K562 (cell line): ENCODE measurements at regions not wholly inside any gene's neighbourhood (a gene's known extent, or its start where the extent isn't known, plus 50 kb on each side); places are given as distances from the start of the nearest gene placed in this dataset.

Source experiments
- ATAC-seq: fragments of 200-7000 bp; cut with Tn5 transposase; 3 replicates; pipeline ENCODE4 v1.9.1; 2020; ENCODE audit warnings: moderate library complexity
- BruUV-seq: library from RNA; stranded (reverse); fragments of 400-500 nt; replicated peaks from 2 replicates; lab custom pipeline; 2021; lab: Mats Ljungman, UMichigan
- CTCF ChIA-PET: fragments of 300-600 bp; formaldehyde crosslinking; extraction: SDS; loops from one replicate; lab custom pipeline; 2021; ENCODE audit warnings: low intra/inter-chr PET ratio; lab: Yijun Ruan, JAX
- POLR2A ChIA-PET: fragments of 300-600, 350-650 bp; sonication (Branson Sonifier 250); formaldehyde crosslinking; extraction: SDS; loops from one replicate; lab custom pipeline; 2021; ENCODE audit warnings: antibody characterized with exemption, inconsistent platforms; lab: Yijun Ruan, JAX
- DNase-seq, 4 experiments: peaks; one replicate each; pipeline versions ENCODE4 v3.0.0 to v3.0.0-alpha.2; 2011 to 2018; ENCODE audit warnings: low spot score in 3 of 4, mixed read lengths in 3 of 4; ENCODE audit errors: extremely low read depth in 1 of 4
- FAIRE-seq: peaks from 2 replicates; lab custom pipeline; 2011; peaks lifted over from hg19 to GRCh38; lab: Jason Lieb, UNC
- H2AFZ ChIP-seq: 2 replicates; pipeline ENCODE4 v1.6.0; 2011; ENCODE audit warnings: low read depth, low read length, control low read depth, inconsistent platforms
- H3K27ac ChIP-seq: fragments of 200-600 bp; 3 replicates; pipeline ENCODE4 v1.8.0; 2011; ENCODE audit warnings: low read depth, mild to moderate bottlenecking, control low read depth, inconsistent platforms, low read length, moderate library complexity, mixed read lengths; ENCODE audit errors: extremely low read depth
- H3K27me3 ChIP-seq, 2 experiments: fragments of 300-600 bp in 1 of 2; 2 replicates in 1 of 2; 3 replicates in 1 of 2; pipeline versions ENCODE4 v1.6.0 to v1.8.0; 2011; ENCODE audit warnings: inconsistent platforms in 2 of 2, low read length in 2 of 2, mild to moderate bottlenecking in 1 of 2, mixed read lengths in 1 of 2, moderate library complexity in 1 of 2; ENCODE audit not compliant: control insufficient read depth in 2 of 2, insufficient read depth in 2 of 2
- H3K36me3 ChIP-seq: fragments of 300-600 bp; 3 replicates; pipeline ENCODE4 v1.8.0; 2011; ENCODE audit warnings: mild to moderate bottlenecking, low read length, inconsistent platforms; ENCODE audit not compliant: control insufficient read depth, insufficient read depth
- H3K4me1 ChIP-seq, 2 experiments: fragments of 200-600 bp in 1 of 2; replicated peaks in 1 of 2; 2 replicates in 1 of 2; 3 replicates in 1 of 2; pipeline versions ENCODE4 v1.5.1 to v1.8.0; 2011; ENCODE audit warnings: inconsistent platforms in 2 of 2, low read length in 2 of 2, mild to moderate bottlenecking in 1 of 2, mixed read lengths in 1 of 2, moderate library complexity in 1 of 2; ENCODE audit not compliant: control insufficient read depth in 2 of 2, insufficient read depth in 2 of 2
- H3K4me2 ChIP-seq: 2 replicates; pipeline ENCODE4 v1.6.1; 2011; ENCODE audit warnings: low read length, control low read depth, inconsistent platforms, mixed read lengths; ENCODE audit not compliant: insufficient read depth
- H3K4me3 ChIP-seq: fragments of 200-600 bp; sonication (generic), shearing (Covaris generic); 2 replicates; pipeline ENCODE4 v1.5.1; 2016; ENCODE audit warnings: control low read depth, inconsistent platforms
- H3K79me2 ChIP-seq: fragments of 200-600 bp; 3 replicates; pipeline ENCODE4 v1.8.0; 2011; ENCODE audit warnings: low read length, inconsistent platforms; ENCODE audit not compliant: control insufficient read depth, insufficient read depth
- H3K9ac ChIP-seq, 2 experiments: 2 replicates each; pipeline versions ENCODE4 v1.6.0 to v1.6.1; 2011; ENCODE audit warnings: low read depth in 2 of 2, low read length in 2 of 2, control low read depth in 1 of 2, inconsistent platforms in 1 of 2, mild to moderate bottlenecking in 1 of 2, mixed read lengths in 1 of 2; ENCODE audit not compliant: insufficient read depth in 1 of 2
- H3K9me1 ChIP-seq: one replicate; pipeline ENCODE4 v1.6.0; 2011; ENCODE audit warnings: inconsistent platforms, mild to moderate bottlenecking, low read length, moderate library complexity; ENCODE audit not compliant: control insufficient read depth, insufficient read depth
- H3K9me3 ChIP-seq: replicated peaks from 2 replicates; pipeline ENCODE4 v1.5.1; 2011; ENCODE audit warnings: low read depth, low read length, inconsistent platforms; ENCODE audit not compliant: control insufficient read depth, insufficient read depth
- H4K20me1 ChIP-seq: replicated peaks from 2 replicates; pipeline ENCODE4 v1.6.1; 2011; ENCODE audit warnings: low read length, inconsistent platforms, mixed read lengths; ENCODE audit not compliant: control insufficient read depth, insufficient read depth
- GABPB1 ChIP-seq: sonication (generic); formaldehyde crosslinking; IDR thresholded peaks from 2 replicates; pipeline ENCODE4 v1.8.0; 2022; ENCODE audit warnings: mild to moderate bottlenecking, missing genetic modification reagents
- HDAC6 ChIP-seq: IDR thresholded peaks from 2 replicates; pipeline ENCODE4 v1.6.1; 2012; ENCODE audit warnings: low read depth, mild to moderate bottlenecking, control low read depth, inconsistent platforms, low read length, moderate library complexity
- PCBP2 ChIP-seq: fragments of 200-400 bp; formaldehyde crosslinking; IDR thresholded peaks from 2 replicates; pipeline ENCODE4 v1.6.1; 2018; ENCODE audit warnings: low read length, low read depth, mild to moderate bottlenecking, moderate library complexity; ENCODE audit not compliant: poor library complexity, severe bottlenecking
- TCF3 ChIP-seq: sonication (generic); formaldehyde crosslinking; IDR thresholded peaks from 2 replicates; pipeline ENCODE4 v1.4.0; 2020; ENCODE audit warnings: mild to moderate bottlenecking, missing genetic modification reagents
- ZSCAN32 ChIP-seq: fragments of 450-650 bp; formaldehyde crosslinking; IDR thresholded peaks from 2 replicates; pipeline ENCODE4 v1.4.0; 2020; ENCODE audit warnings: mild to moderate bottlenecking, moderate library complexity
- WGBS: fragments of 100-300 bp; shearing (Covaris generic); methylation state at CpG from one replicate; pipeline ENCODE4 v1.1.6; 2016; ENCODE audit warnings: low coverage, mixed read lengths; ENCODE audit not compliant: insufficient coverage; ENCODE audit errors: missing lambda C conversion rate; 5-methylcytosine and 5-hydroxymethylcytosine counted together
- in situ Hi-C: fragments of 300-500 bp; cut with MboI; formaldehyde crosslinking; loops from 4 replicates; pipeline ENCODE4 v1.15.0; 2018; ENCODE audit warnings: inconsistent platforms, mixed read lengths
- intact Hi-C: fragments of 100-400 bp; cut with micrococcal nuclease; formaldehyde crosslinking; loops from 2 replicates; pipeline ENCODE4 v1.14.2; 2022
- TF ChIP-seq, protein P1 (sequence below): fragments of 450-650 bp; IDR thresholded peaks from 2 replicates; pipeline ENCODE4 v1.6.1; 2016; ENCODE audit warnings: borderline replicate concordance
- TF ChIP-seq, protein P2 (sequence below): conservative IDR thresholded peaks from 2 replicates; pipeline ENCODE4 v1.6.1; 2011; ENCODE audit warnings: low read depth, mild to moderate bottlenecking, low read length; ENCODE audit not compliant: control insufficient read depth

DNA sequence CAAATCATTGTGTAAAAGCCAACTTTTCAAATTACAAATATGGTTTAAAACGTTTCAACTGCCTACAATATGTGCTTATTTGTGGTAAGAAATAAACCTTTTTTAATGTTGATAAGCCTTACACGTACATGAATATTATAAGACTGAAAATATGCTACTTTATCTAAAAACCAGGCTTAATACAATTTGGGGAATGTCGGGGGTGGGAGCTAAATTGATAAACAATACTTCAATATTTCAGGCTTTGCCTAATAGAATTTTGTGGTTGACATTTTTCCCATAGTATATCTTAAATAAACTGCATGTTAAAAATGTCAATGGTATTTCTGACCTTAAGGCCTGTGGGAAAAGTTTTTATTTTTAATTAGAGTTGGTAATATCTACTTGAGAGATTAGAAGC is 69.8 kb upstream of the SLIT2 start:
- no peaks in the 10 kb centered on the region for H3K79me2 ChIP-seq
- no peak overlapping the region for H3K27ac ChIP-seq
- POLR2A ChIA-PET, result no interaction called here
- in situ Hi-C loops (no loop called here), intact Hi-C loops (no loop called here)
- H3K4me3 ChIP-seq, result no peak overlapping the region
- H4K20me1 ChIP-seq, result no peaks in the 10 kb centered on the region
- no peaks in the 10 kb centered on the region; the same call in 1 of the 2 replicates for H3K9me3 ChIP-seq
- no peak overlapping the region for H3K9ac ChIP-seq
- no peaks in the 10 kb centered on the region for H3K9me1 ChIP-seq
- ATAC-seq (no peak), FAIRE-seq (no peak), DNase-seq (no peak)
- H3K4me2 ChIP-seq, result no peak overlapping the region
- H3K4me1 ChIP-seq, result no peaks in the 10 kb centered on the region
- H3K36me3 ChIP-seq, result no peaks in the 10 kb centered on the region
- CTCF ChIA-PET, result no interaction called here
- no peak overlapping the region for H2AFZ ChIP-seq
- TF ChIP-seq, protein P1, sequence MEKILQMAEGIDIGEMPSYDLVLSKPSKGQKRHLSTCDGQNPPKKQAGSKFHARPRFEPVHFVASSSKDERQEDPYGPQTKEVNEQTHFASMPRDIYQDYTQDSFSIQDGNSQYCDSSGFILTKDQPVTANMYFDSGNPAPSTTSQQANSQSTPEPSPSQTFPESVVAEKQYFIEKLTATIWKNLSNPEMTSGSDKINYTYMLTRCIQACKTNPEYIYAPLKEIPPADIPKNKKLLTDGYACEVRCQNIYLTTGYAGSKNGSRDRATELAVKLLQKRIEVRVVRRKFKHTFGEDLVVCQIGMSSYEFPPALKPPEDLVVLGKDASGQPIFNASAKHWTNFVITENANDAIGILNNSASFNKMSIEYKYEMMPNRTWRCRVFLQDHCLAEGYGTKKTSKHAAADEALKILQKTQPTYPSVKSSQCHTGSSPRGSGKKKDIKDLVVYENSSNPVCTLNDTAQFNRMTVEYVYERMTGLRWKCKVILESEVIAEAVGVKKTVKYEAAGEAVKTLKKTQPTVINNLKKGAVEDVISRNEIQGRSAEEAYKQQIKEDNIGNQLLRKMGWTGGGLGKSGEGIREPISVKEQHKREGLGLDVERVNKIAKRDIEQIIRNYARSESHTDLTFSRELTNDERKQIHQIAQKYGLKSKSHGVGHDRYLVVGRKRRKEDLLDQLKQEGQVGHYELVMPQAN, result no peak
- TF ChIP-seq, protein P2, sequence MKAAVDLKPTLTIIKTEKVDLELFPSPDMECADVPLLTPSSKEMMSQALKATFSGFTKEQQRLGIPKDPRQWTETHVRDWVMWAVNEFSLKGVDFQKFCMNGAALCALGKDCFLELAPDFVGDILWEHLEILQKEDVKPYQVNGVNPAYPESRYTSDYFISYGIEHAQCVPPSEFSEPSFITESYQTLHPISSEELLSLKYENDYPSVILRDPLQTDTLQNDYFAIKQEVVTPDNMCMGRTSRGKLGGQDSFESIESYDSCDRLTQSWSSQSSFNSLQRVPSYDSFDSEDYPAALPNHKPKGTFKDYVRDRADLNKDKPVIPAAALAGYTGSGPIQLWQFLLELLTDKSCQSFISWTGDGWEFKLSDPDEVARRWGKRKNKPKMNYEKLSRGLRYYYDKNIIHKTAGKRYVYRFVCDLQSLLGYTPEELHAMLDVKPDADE, result no peak
- no peak for TF ChIP-seq TCF3 (CRISPR knock-in tag)
- TF ChIP-seq ZSCAN32 (CRISPR knock-in tag), result no peak
- TF ChIP-seq GABPB1 (CRISPR knock-in tag), result no peak
- no peak for TF ChIP-seq HDAC6
- TF ChIP-seq PCBP2, result no peak
- no TSS peak for BruUV-seq
- 0% methylated on average over 3 of the region's 3 CpGs for WGBS
- H3K27me3 ChIP-seq, result no peaks in the 10 kb centered on the region
